A549 (cell line): ENCODE measurements at regions not wholly inside any gene's neighbourhood (a gene's known extent, or its start where the extent isn't known, plus 50 kb on each side); places are given as distances from the start of the nearest gene placed in this dataset.

Source experiments
- ATAC-seq, 2 experiments: fragments of 200-7000 bp in 1 of 2; fragments of >200 bp in 1 of 2; cut with Nextera tagmentation in 1 of 2; cut with Tn5 transposase in 1 of 2; 3 replicates each; pipeline versions ENCODE4 v1.8.0 to v1.9.1; 2018 to 2020; ENCODE audit warnings: mild to moderate bottlenecking in 1 of 2, moderate library complexity in 1 of 2
- CTCF ChIA-PET: fragments of 300-600 bp; sonication (Branson Sonifier 250); formaldehyde crosslinking; extraction: SDS; loops from one replicate; lab custom pipeline; 2021; ENCODE audit warnings: antibody characterized with exemption, inconsistent platforms; lab: Yijun Ruan, JAX
- POLR2A ChIA-PET: fragments of 350-600 bp; formaldehyde crosslinking; extraction: SDS; loops from one replicate; lab custom pipeline; 2021; ENCODE audit warnings: antibody characterized with exemption, inconsistent platforms; lab: Yijun Ruan, JAX
- DNase-seq, 2 experiments: peaks; one replicate each; pipeline versions ENCODE4 v3.0.0 to v3.0.0-alpha.2; 2011 to 2016; ENCODE audit warnings: low read depth in 1 of 2, low spot score in 1 of 2
- FAIRE-seq: peaks from 2 replicates; lab custom pipeline; 2011; peaks lifted over from hg19 to GRCh38; lab: Jason Lieb, UNC
- H3K27ac ChIP-seq, 2 experiments: fragments of >200 bp; sonication (Bioruptor Twin); formaldehyde crosslinking; 3 replicates each; pipeline ENCODE4 v1.5.1; 2016 to 2017
- H3K4me1 ChIP-seq: fragments of >200 bp; sonication (Bioruptor Twin); formaldehyde crosslinking; 3 replicates; pipeline ENCODE4 v1.6.1; 2016
- H3K4me2 ChIP-seq: fragments of >200 bp; sonication (Bioruptor Twin); formaldehyde crosslinking; 3 replicates; pipeline ENCODE4 v1.6.1; 2016
- H3K4me3 ChIP-seq: fragments of >200 bp; sonication (Bioruptor Twin); formaldehyde crosslinking; 3 replicates; pipeline ENCODE4 v1.5.1; 2016
- H3K9me3 ChIP-seq: fragments of >200 bp; sonication (Bioruptor Twin); formaldehyde crosslinking; 3 replicates; pipeline ENCODE4 v1.6.1; 2016
- ATOH8 ChIP-seq: fragments of 250-450 bp; sonication (Bioruptor Pico); IDR thresholded peaks from 2 replicates; pipeline ENCODE4 v1.5.0; 2020; ENCODE audit warnings: low read depth, mild to moderate bottlenecking, moderate library complexity
- BCL3 ChIP-seq: fragments of >200 bp; sonication (Bioruptor Twin); formaldehyde crosslinking; IDR thresholded peaks from 3 replicates; pipeline ENCODE4 v1.6.1; 2016
- CBX8 ChIP-seq: fragments of 200-600 bp; sonication (generic); IDR thresholded peaks from 2 replicates; pipeline ENCODE4 v1.6.1; 2016
- CHD2 ChIP-seq: fragments of 150-350 bp; IDR thresholded peaks from 2 replicates; pipeline ENCODE4 v1.6.1; 2014; ENCODE audit warnings: low read length; ENCODE audit not compliant: partially characterized antibody
- CHD4 ChIP-seq: fragments of 200-600 bp; sonication (generic); IDR thresholded peaks from 2 replicates; pipeline ENCODE4 v1.6.1; 2016; ENCODE audit warnings: antibody characterized with exemption, mild to moderate bottlenecking, borderline replicate concordance
- CTCF ChIP-seq: fragments of >200 bp; sonication (Bioruptor Twin); formaldehyde crosslinking; IDR thresholded peaks from 3 replicates; pipeline ENCODE4 v1.5.1; 2016
- EHF ChIP-seq: fragments of 250-450 bp; sonication (Bioruptor Pico); IDR thresholded peaks from 2 replicates; pipeline ENCODE4 v1.5.0; 2020; ENCODE audit warnings: mild to moderate bottlenecking
- FOSB ChIP-seq: fragments of 250-450 bp; sonication (Bioruptor Pico); IDR thresholded peaks from 2 replicates; pipeline ENCODE4 v1.5.0; 2020; ENCODE audit warnings: mild to moderate bottlenecking, moderate library complexity
- FOSL2 ChIP-seq, 2 experiments: fragments of 450-650 bp in 1 of 2; fragments of >200 bp in 1 of 2; sonication (Bioruptor Twin) in 1 of 2; formaldehyde crosslinking; IDR thresholded peaks; 2 replicates each; pipeline versions ENCODE4 v1.5.0 to v1.6.1; 2016 to 2020; ENCODE audit warnings: mild to moderate bottlenecking in 1 of 2, moderate library complexity in 1 of 2
- HDAC2 ChIP-seq: fragments of 200-600 bp; sonication (generic); IDR thresholded peaks from 2 replicates; pipeline ENCODE4 v1.6.1; 2016
- HES2 ChIP-seq: fragments of >200 bp; sonication (Bioruptor Twin); formaldehyde crosslinking; IDR thresholded peaks from 2 replicates; pipeline ENCODE4 v1.6.1; 2016
- JUN ChIP-seq, 2 experiments: fragments of >200 bp; sonication (Bioruptor Twin); formaldehyde crosslinking; IDR thresholded peaks; 2 replicates in 1 of 2; 3 replicates in 1 of 2; pipeline ENCODE4 v1.6.1; 2016 to 2017
- JUNB ChIP-seq: fragments of >200 bp; sonication (Bioruptor Twin); formaldehyde crosslinking; IDR thresholded peaks from 2 replicates; pipeline ENCODE4 v1.6.1; 2016
- KDM1A ChIP-seq: fragments of 200-600 bp; sonication (generic); IDR thresholded peaks from 2 replicates; pipeline ENCODE4 v1.6.1; 2016; ENCODE audit warnings: low read depth, mild to moderate bottlenecking
- KDM5A ChIP-seq: fragments of 200-600 bp; sonication (generic); IDR thresholded peaks from 2 replicates; pipeline ENCODE4 v1.6.1; 2016; ENCODE audit warnings: antibody characterized with exemption, mild to moderate bottlenecking
- POLR2AphosphoS2 ChIP-seq: conservative IDR thresholded peaks from 2 replicates; pipeline ENCODE4 v1.6.1; 2012; ENCODE audit warnings: low read length, improper control_type of control experiment, inconsistent platforms
- RCOR1 ChIP-seq: fragments of 150-350 bp; IDR thresholded peaks from 2 replicates; pipeline ENCODE4 v1.6.1; 2014; ENCODE audit warnings: antibody characterized with exemption, low read length, low read depth
- RNF2 ChIP-seq: fragments of 200-600 bp; sonication (generic); IDR thresholded peaks from 2 replicates; pipeline ENCODE4 v1.6.1; 2016; ENCODE audit warnings: low read depth, mild to moderate bottlenecking, antibody characterized with exemption, moderate library complexity, borderline replicate concordance
- SMC3 ChIP-seq: fragments of >200 bp; sonication (Bioruptor Twin); formaldehyde crosslinking; IDR thresholded peaks from 3 replicates; pipeline ENCODE4 v1.6.1; 2018; ENCODE audit warnings: inconsistent platforms
- TFCP2L1 ChIP-seq: fragments of 250-450 bp; sonication (Bioruptor Pico); IDR thresholded peaks from 2 replicates; pipeline ENCODE4 v1.5.0; 2021; ENCODE audit warnings: mild to moderate bottlenecking
- TP53 ChIP-seq: fragments of 250-450 bp; sonication (Bioruptor Pico); IDR thresholded peaks from 2 replicates; pipeline ENCODE4 v1.5.0; 2021; ENCODE audit warnings: mild to moderate bottlenecking, moderate library complexity
- USF2 ChIP-seq: fragments of 450-650 bp; IDR thresholded peaks from 2 replicates; pipeline ENCODE4 v1.6.1; 2014; ENCODE audit warnings: antibody characterized with exemption
- ZC3H11A ChIP-seq: fragments of 450-650 bp; IDR thresholded peaks from 2 replicates; pipeline ENCODE4 v1.6.1; 2014; ENCODE audit warnings: antibody characterized with exemption, mild to moderate bottlenecking
- ZFP36 ChIP-seq: fragments of 450-650 bp; IDR thresholded peaks from 2 replicates; pipeline ENCODE4 v1.6.1; 2014; ENCODE audit warnings: borderline replicate concordance; ENCODE audit not compliant: partially characterized antibody
- WGBS: methylation state at CpG from one replicate; pipeline ENCODE4 v1.1.6; 2017; ENCODE audit errors: missing lambda C conversion rate; 5-methylcytosine and 5-hydroxymethylcytosine counted together

- TF ChIP-seq FOSL2 (IDR thresholded peaks at IDR 0.05): no peak
- TF ChIP-seq FOSL2 (CRISPR knock-in tag; IDR thresholded peaks at IDR 0.05): no peak
- TF ChIP-seq KDM5A: no peak
- TF ChIP-seq, all 56 proteins: peak for 0
Measured at GRCh38 chrY:16627122-16627521, 1252.9 kb downstream of the CDY2B start (continued).

- ATAC-seq (no peak), FAIRE-seq (no peak), DNase-seq (no peak)
- Histone ChIP-seq H3K4me2 (no peak overlapping the region), H3K9me3 (no peaks in the 10 kb centered on the region), H3K4me3 (no peak overlapping the region), H3K4me1 (no peaks in the 10 kb centered on the region), H3K27ac (no peak overlapping the region)
- POLR2A ChIA-PET: no interaction called here
- 5% methylated on average over 2 of the region's 2 CpGs for WGBS
- CTCF ChIA-PET: no interaction called here
- no peak for TF ChIP-seq BCL3
- no peak for TF ChIP-seq CTCF
- TF ChIP-seq ATOH8: no peak
- no peak for TF ChIP-seq JUNB
- TF ChIP-seq ZFP36: no peak
- no peak for TF ChIP-seq POLR2AphosphoS2
- TF ChIP-seq KDM1A: no peak
- no peak for TF ChIP-seq JUN (IDR thresholded peaks at IDR 0.05)
- no peak for TF ChIP-seq CHD4
- no peak for TF ChIP-seq RNF2
Measured at GRCh38 chrY:16616201-16616975, 1263.6 kb downstream of the CDY2B start.

- no peak overlapping the region for H3K4me2 ChIP-seq
- DNase-seq: no peak
- H3K9me3 ChIP-seq: no peaks in the 10 kb centered on the region
- ChIA-PET CTCF (no interaction called here), POLR2A (no interaction called here)
- no peak for FAIRE-seq
- ATAC-seq: no peak
- no peak overlapping the region for H3K4me3 ChIP-seq
- H3K4me1 ChIP-seq: no peaks in the 10 kb centered on the region
- H3K27ac ChIP-seq: no peak overlapping the region
- TF ChIP-seq TP53 (CRISPR knock-in tag) (no peak), ZFP36 (no peak), ZC3H11A (no peak), FOSL2 (IDR thresholded peaks at IDR 0.05) (no peak), FOSL2 (CRISPR knock-in tag; IDR thresholded peaks at IDR 0.05) (no peak), HES2 (no peak), JUNB (no peak), FOSB (CRISPR knock-in tag) (no peak), CBX8 (no peak), CHD2 (no peak), ATOH8 (no peak), CHD4 (no peak), JUN (IDR thresholded peaks at IDR 0.05) (no peak), USF2 (no peak), HDAC2 (no peak), EHF (CRISPR knock-in tag) (no peak), TFCP2L1 (CRISPR knock-in tag) (no peak), RCOR1 (no peak), SMC3 (no peak)
Measured at GRCh38 chrY:16608679-16609078, 1271.3 kb downstream of the CDY2B start.
